DOHH2 (cell line): ENCODE measurements at regions not wholly inside any gene's neighbourhood (a gene's known extent, or its start where the extent isn't known, plus 50 kb on each side); places are given as distances from the start of the nearest gene placed in this dataset.

Source experiments
- H3F3A ChIP-seq: fragments of 200-600 bp; sonication (generic), shearing (Covaris generic); 2 replicates; pipeline ENCODE4 v1.6.0; 2016; ENCODE audit warnings: antibody characterized with exemption, mild to moderate bottlenecking; ENCODE audit not compliant: control insufficient read depth, insufficient read depth
- H3K27ac ChIP-seq: fragments of 200-600 bp; sonication (generic); 2 replicates; pipeline ENCODE4 v1.5.1; 2014; ENCODE audit warnings: low read depth, mild to moderate bottlenecking, low read length, moderate library complexity
- H3K27me3 ChIP-seq: fragments of 200-600 bp; sonication (generic); 2 replicates; pipeline ENCODE4 v1.6.1; 2014; ENCODE audit warnings: mild to moderate bottlenecking, low read length, mixed read lengths; ENCODE audit not compliant: control insufficient read depth
- H3K36me3 ChIP-seq: fragments of 200-600 bp; sonication (generic); 2 replicates; pipeline ENCODE4 v1.6.1; 2014; ENCODE audit warnings: mild to moderate bottlenecking, low read length, moderate library complexity, mixed read lengths; ENCODE audit not compliant: control insufficient read depth
- H3K4me1 ChIP-seq: fragments of 200-600 bp; sonication (generic); 2 replicates; pipeline ENCODE4 v1.6.1; 2014; ENCODE audit warnings: mild to moderate bottlenecking, low read length, mixed read lengths; ENCODE audit not compliant: control insufficient read depth
- H3K4me2 ChIP-seq: fragments of 200-600 bp; sonication (generic); 2 replicates; pipeline ENCODE4 v1.6.0; 2014; ENCODE audit warnings: mild to moderate bottlenecking, low read length, moderate library complexity
- H3K4me3 ChIP-seq: fragments of 200-600 bp; sonication (generic); 2 replicates; pipeline ENCODE4 v1.5.1; 2014; ENCODE audit warnings: mild to moderate bottlenecking, low read length, mixed read lengths
- H3K79me2 ChIP-seq: fragments of 200-600 bp; sonication (generic); 2 replicates; pipeline ENCODE4 v1.6.1; 2014; ENCODE audit warnings: mild to moderate bottlenecking, low read length, mixed read lengths; ENCODE audit not compliant: control insufficient read depth
- H3K9me2 ChIP-seq: fragments of 200-600 bp; sonication (generic); replicated peaks from 2 replicates; pipeline ENCODE4 v1.6.1; 2014; ENCODE audit warnings: mild to moderate bottlenecking, low read length, mixed read lengths; ENCODE audit not compliant: control insufficient read depth
- H3K9me3 ChIP-seq: fragments of 200-600 bp; sonication (generic); 2 replicates; pipeline ENCODE4 v1.6.1; 2014; ENCODE audit warnings: antibody characterized with exemption, low read length, mixed read lengths; ENCODE audit not compliant: control insufficient read depth, insufficient read depth
- H4K20me1 ChIP-seq: fragments of 200-600 bp; sonication (generic); 2 replicates; pipeline ENCODE4 v1.6.0; 2014; ENCODE audit warnings: low read depth, mild to moderate bottlenecking, antibody characterized with exemption, low read length, moderate library complexity; ENCODE audit not compliant: control insufficient read depth, insufficient read depth
- CTCF ChIP-seq: fragments of 200-600 bp; sonication (generic); IDR thresholded peaks from one replicate; pipeline ENCODE4 v1.5.1; 2014; ENCODE audit warnings: antibody characterized with exemption, mild to moderate bottlenecking, low read depth, low read length; ENCODE audit not compliant: poor library complexity, severe bottlenecking
- EZH2phosphoT487 ChIP-seq: fragments of 200-600 bp; sonication (generic); IDR thresholded peaks from 2 replicates; pipeline ENCODE4 v1.6.1; 2017; ENCODE audit warnings: borderline replicate concordance, mild to moderate bottlenecking, antibody characterized with exemption, low read length, moderate library complexity, mixed read lengths

DNA sequence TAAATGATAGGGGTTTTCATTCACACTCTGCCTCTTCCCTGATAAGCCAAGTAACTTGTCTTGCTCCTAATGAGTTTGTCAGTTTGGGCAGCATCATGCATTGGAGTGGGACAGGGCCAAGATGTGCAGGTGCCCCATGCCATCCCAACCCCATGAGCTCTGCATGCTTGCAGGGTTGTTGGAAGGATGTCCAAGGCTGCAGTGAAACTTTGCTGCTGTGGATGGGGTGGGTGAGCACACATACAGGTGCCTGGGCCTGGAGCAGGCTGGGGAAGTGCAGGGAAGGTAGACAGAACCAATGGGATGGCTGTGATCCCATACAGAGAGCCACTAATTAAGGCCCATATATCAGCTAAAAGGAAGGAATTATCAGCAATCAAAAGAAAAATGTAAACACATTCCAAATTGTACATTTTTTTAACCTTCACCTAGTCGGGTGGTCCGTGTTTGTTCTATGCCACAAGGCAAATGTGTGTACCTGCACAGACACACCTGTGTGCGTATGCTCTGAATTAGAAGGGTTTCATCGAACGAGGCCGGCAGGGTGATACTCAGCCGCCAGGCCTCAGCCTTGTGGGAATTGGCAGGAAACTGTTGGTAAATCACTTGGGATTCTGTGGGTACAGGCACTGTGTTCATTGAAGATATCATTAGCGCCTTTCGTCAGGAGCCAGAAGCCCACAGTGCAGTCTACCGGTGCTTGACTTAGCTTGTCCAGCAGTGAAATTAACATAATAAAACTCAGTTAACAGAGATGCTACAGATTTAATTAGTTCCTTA, 342.9 kb downstream of the MYCN start:
- no peaks in the 10 kb centered on the region for H3K9me3 ChIP-seq
- no peaks in the 10 kb centered on the region for H3F3A ChIP-seq
- TF ChIP-seq CTCF, result no peak
- no peak for TF ChIP-seq EZH2phosphoT487
- H3K4me3 ChIP-seq, result no peak overlapping the region
- H3K27me3 ChIP-seq, result 0 out of 2 replicates have a peak, but pooled peaks cover 5% of the 10 kb centered on the region
- H3K9me2 ChIP-seq, result no peaks in the 10 kb centered on the region
- H3K4me2 ChIP-seq, result no peak overlapping the region
- no peaks in the 10 kb centered on the region for H4K20me1 ChIP-seq
- no peak overlapping the region for H3K27ac ChIP-seq
- H3K79me2 ChIP-seq, result no peaks in the 10 kb centered on the region
- H3K4me1 ChIP-seq, result no peaks in the 10 kb centered on the region
- no peaks in the 10 kb centered on the region for H3K36me3 ChIP-seq

DNA sequence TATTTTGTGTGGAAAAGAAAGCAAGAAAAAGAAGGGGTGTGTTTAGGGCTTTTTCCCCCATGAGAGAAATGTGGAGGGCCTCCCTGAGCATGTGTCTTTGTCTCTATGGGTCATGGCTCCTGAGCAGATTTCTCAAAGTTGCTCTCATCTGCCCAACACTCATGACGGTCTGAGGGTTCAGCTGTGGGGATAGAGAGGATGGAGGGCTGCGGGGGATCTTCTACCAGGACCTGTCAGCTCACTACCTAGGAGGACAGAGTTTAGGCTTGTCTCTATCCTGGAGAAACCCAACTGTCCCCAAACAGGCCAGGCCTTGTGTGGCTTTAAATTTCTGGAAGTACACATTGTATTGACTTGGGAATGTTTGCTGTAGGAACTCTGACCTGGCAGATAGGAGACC, 342.2 kb downstream of the MYCN start:
- no peaks in the 10 kb centered on the region for H3K9me3 ChIP-seq
- no peaks in the 10 kb centered on the region for H3K4me1 ChIP-seq
- H3K79me2 ChIP-seq, result no peaks in the 10 kb centered on the region
- no peak overlapping the region for H3K27ac ChIP-seq
- no peak overlapping the region for H3K4me3 ChIP-seq
- H4K20me1 ChIP-seq, result no peaks in the 10 kb centered on the region
- H3K9me2 ChIP-seq, result no peaks in the 10 kb centered on the region
- TF ChIP-seq EZH2phosphoT487, result no peak
- TF ChIP-seq CTCF, result no peak
- H3F3A ChIP-seq, result no peaks in the 10 kb centered on the region
- no peaks in the 10 kb centered on the region for H3K36me3 ChIP-seq
- 0 out of 2 replicates have a peak, but pooled peaks cover 5% of the 10 kb centered on the region for H3K27me3 ChIP-seq
- H3K4me2 ChIP-seq, result no peak overlapping the region

GRCh38 chr2:16281451-16282335, 341.3 kb downstream of the MYCN start:
- no peak overlapping the region for H3K4me2 ChIP-seq
- TF ChIP-seq CTCF (peak; percentile 47), EZH2phosphoT487 (no peak)
- H3K27ac ChIP-seq, result no peak overlapping the region

More at GRCh38 chr2:16281451-16282335, 341.3 kb downstream of the MYCN start:
- Histone ChIP-seq H3K9me3 (no peaks in the 10 kb centered on the region), H3K9me2 (no peaks in the 10 kb centered on the region), H4K20me1 (no peaks in the 10 kb centered on the region), H3K4me1 (no peaks in the 10 kb centered on the region), H3K27me3 (no peaks in the 10 kb centered on the region), H3K79me2 (no peaks in the 10 kb centered on the region), H3K36me3 (no peaks in the 10 kb centered on the region), H3K4me3 (no peak overlapping the region), H3F3A (no peaks in the 10 kb centered on the region)
